Transverse colon (tissue), 4 donors: ENCODE measurements at regions not wholly inside any gene's neighbourhood (a gene's known extent, or its start where the extent isn't known, plus 50 kb on each side); places are given as distances from the start of the nearest gene placed in this dataset.

Source experiments
- DNase-seq: peaks from one replicate; pipeline ENCODE4 v3.0.0-alpha.2; 2019
- H3K27ac ChIP-seq, 4 donors: fragments of 200-600 bp; sonication (generic); 2 replicates each; pipeline ENCODE4 v1.5.1; 2016 to 2018; ENCODE audit warnings: inconsistent platforms in 4 of 4
- H3K27me3 ChIP-seq: fragments of 200-600 bp; sonication (generic); 2 replicates; pipeline ENCODE4 v1.5.1; 2017; ENCODE audit warnings: inconsistent platforms
- H3K36me3 ChIP-seq, 4 donors: fragments of 200-600 bp; sonication (generic); 2 replicates each; pipeline ENCODE4 v1.5.1; 2017 to 2019; ENCODE audit warnings: inconsistent platforms in 4 of 4
- H3K4me1 ChIP-seq, 4 donors: fragments of 200-600 bp; sonication (generic); 2 replicates each; pipeline ENCODE4 v1.5.1; 2017 to 2020; ENCODE audit warnings: inconsistent platforms in 4 of 4
- H3K4me3 ChIP-seq, 4 donors: fragments of 200-600 bp; sonication (generic); 1 replicate in 1 of 4; 2 replicates in 3 of 4; pipeline versions ENCODE4 v1.5.1 to v1.6.1; 2017 to 2019; ENCODE audit warnings: inconsistent platforms in 4 of 4
- H3K9me3 ChIP-seq, 2 donors: fragments of 200-600 bp; sonication (generic); 2 replicates each; pipeline ENCODE4 v1.5.1; 2017 to 2019; ENCODE audit warnings: inconsistent platforms in 2 of 2
- EP300 ChIP-seq: sonication (generic); formaldehyde crosslinking; IDR thresholded peaks from one replicate; pipeline ENCODE4 v1.6.1; 2017; ENCODE audit warnings: antibody characterized with exemption, low read depth
- POLR2A ChIP-seq: fragments of 450-650 bp; IDR thresholded peaks from one replicate; pipeline ENCODE4 v1.6.1; 2016; ENCODE audit warnings: antibody characterized with exemption, mild to moderate bottlenecking, moderate library complexity
- POLR2AphosphoS5 ChIP-seq, 3 donors: sonication (generic); formaldehyde crosslinking; IDR thresholded peaks; one replicate each; pipeline ENCODE4 v1.6.1; 2016; ENCODE audit warnings: antibody characterized with exemption in 3 of 3
- WGBS, 2 donors: methylation state at CpG; one replicate each; pipeline ENCODE4 v1.1.5; 2018; ENCODE audit warnings: low coverage in 1 of 2; 5-methylcytosine and 5-hydroxymethylcytosine counted together
- in situ Hi-C, 4 donors: fragments of 200-750 bp; cut with MboI; loops; one replicate each; pipeline versions ENCODE4 v1.15.0 to v1.15.1; 2017; ENCODE audit warnings: low sequenced_read_pairs in 3 of 4, low pct_ligation_motif_present in 1 of 4, low pct_unique_long_range_greater_than_20kb in 1 of 4
- intact Hi-C: fragments of 100-400 bp; cut with DNase I; formaldehyde crosslinking; loops from one replicate; pipeline ENCODE4 v1.15.1; 2023; ENCODE audit warnings: low total_unique reads
- TF ChIP-seq, protein P1 (sequence below), 5 experiments: fragments of 200-600 bp in 3 of 5; fragments of 450-650 bp in 2 of 5; sonication (generic) in 3 of 5; IDR thresholded peaks; 1 replicate in 2 of 5; 2 replicates in 3 of 5; pipeline ENCODE4 v1.5.1; 2016 to 2017; ENCODE audit warnings: antibody characterized with exemption in 5 of 5, inconsistent platforms in 3 of 5, mild to moderate bottlenecking in 2 of 5, moderate library complexity in 1 of 5

DNA sequence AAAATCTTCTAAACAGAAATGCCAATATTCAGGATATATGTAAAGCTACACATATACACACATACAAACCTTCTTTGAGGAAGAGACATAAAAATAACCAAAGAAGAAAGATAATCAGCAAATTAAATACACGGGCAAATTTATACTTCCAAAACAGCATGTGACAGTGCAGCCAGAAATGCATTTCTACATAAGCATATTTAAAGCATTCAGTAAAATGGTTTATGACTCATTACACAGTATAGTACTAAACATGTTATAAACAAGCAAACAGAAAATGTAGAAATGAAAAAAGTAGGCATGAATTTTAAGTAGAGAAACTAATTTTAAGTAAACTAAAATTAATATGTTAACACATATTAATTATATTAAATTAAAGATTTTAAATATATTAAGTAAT is 1717.2 kb downstream of the OTOL1 start:
- no peak overlapping the region for H3K4me3 ChIP-seq
- H3K27me3 ChIP-seq, result no peaks in the 10 kb centered on the region
- WGBS, 2 donors, result 84 to 89% methylated on average over 1 of the region's 1 CpG
- intact Hi-C loops (no loop called here), in situ Hi-C loops (no loop called here)
- DNase-seq, result no peak
- no peaks in the 10 kb centered on the region for H3K9me3 ChIP-seq
- TF ChIP-seq EP300 (no peak), POLR2A (no peak), POLR2AphosphoS5 (IDR thresholded peaks at IDR 0.05) (no peak)
- TF ChIP-seq, protein P1, sequence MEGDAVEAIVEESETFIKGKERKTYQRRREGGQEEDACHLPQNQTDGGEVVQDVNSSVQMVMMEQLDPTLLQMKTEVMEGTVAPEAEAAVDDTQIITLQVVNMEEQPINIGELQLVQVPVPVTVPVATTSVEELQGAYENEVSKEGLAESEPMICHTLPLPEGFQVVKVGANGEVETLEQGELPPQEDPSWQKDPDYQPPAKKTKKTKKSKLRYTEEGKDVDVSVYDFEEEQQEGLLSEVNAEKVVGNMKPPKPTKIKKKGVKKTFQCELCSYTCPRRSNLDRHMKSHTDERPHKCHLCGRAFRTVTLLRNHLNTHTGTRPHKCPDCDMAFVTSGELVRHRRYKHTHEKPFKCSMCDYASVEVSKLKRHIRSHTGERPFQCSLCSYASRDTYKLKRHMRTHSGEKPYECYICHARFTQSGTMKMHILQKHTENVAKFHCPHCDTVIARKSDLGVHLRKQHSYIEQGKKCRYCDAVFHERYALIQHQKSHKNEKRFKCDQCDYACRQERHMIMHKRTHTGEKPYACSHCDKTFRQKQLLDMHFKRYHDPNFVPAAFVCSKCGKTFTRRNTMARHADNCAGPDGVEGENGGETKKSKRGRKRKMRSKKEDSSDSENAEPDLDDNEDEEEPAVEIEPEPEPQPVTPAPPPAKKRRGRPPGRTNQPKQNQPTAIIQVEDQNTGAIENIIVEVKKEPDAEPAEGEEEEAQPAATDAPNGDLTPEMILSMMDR (IDR thresholded peaks at IDR 0.05), result no peak
- no peaks in the 10 kb centered on the region for H3K36me3 ChIP-seq
- no peaks in the 10 kb centered on the region for H3K4me1 ChIP-seq
- no peak overlapping the region for H3K27ac ChIP-seq

DNA sequence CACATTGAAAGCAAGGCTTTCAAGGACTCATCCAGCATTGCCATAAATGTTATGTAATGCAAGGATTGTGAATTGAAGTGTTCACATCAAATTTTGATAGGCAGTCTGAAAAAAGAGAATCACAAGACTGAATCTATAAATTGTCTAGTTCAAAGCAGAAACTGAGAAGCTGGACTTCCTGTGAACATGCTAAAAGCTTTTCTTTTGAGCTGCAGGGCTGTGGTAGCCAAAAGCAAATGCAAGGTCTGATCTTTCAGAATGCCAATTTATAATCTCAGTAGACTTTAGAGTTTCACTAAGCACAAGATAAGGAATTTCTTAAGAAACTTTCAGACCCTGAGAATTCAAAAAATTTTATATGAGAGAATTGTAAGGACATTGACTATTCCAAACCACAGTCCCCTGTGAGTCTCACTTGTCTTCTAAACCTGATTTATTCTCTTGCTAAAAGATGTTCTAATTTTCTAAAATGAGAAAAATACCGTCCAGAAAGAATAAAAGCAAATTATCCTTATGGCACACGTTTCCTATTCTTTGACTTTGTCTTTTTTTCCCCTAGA is 1700.3 kb downstream of the OTOL1 start:
- TF ChIP-seq EP300, result no peak
- no peak for TF ChIP-seq POLR2AphosphoS5 (IDR thresholded peaks at IDR 0.05)
- TF ChIP-seq, protein P1 (IDR thresholded peaks at IDR 0.05), result no peak
- no peak for TF ChIP-seq POLR2A
- no peak for DNase-seq
- WGBS, 2 donors, result 32 to 50% methylated on average over 2 of the region's 2 CpGs
- no peaks in the 10 kb centered on the region for H3K4me1 ChIP-seq
- H3K27ac ChIP-seq, result no peak overlapping the region
- no peaks in the 10 kb centered on the region for H3K36me3 ChIP-seq
- H3K27me3 ChIP-seq, result no peaks in the 10 kb centered on the region
- no peaks in the 10 kb centered on the region for H3K9me3 ChIP-seq
- H3K4me3 ChIP-seq, result no peak overlapping the region
- in situ Hi-C loops, result no loop called here
- intact Hi-C loops, result no loop called here

DNA sequence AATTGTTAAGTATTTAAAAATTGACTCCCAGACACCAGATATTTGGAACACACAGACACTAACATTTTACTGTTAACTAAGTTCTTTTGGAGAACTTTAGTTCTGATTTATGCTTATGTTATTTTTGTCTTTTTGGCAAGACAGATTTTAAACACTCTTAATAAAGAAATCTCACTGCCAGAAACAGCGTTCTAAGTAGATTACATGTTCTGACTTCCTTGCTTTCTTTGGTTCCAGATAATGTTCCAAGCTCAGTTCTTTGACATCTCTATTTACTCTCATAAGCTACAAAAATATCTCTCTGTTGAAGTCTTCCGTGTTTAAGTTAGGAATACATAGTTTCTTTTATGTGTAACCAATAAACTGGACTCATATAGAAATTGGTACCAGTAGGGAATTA is 1699.6 kb downstream of the OTOL1 start:
- Histone ChIP-seq H3K36me3 (no peaks in the 10 kb centered on the region), H3K9me3 (no peaks in the 10 kb centered on the region), H3K27ac (no peak overlapping the region), H3K27me3 (no peaks in the 10 kb centered on the region), H3K4me1 (no peaks in the 10 kb centered on the region), H3K4me3 (no peak overlapping the region)
- intact Hi-C loops (no loop called here), in situ Hi-C loops (no loop called here)
- TF ChIP-seq POLR2A (no peak), EP300 (no peak), POLR2AphosphoS5 (IDR thresholded peaks at IDR 0.05) (no peak)
- TF ChIP-seq, protein P1 (IDR thresholded peaks at IDR 0.05), result no peak
- 19 to 48% methylated on average over 2 of the region's 2 CpGs for WGBS, 2 donors
- no peak for DNase-seq

DNA sequence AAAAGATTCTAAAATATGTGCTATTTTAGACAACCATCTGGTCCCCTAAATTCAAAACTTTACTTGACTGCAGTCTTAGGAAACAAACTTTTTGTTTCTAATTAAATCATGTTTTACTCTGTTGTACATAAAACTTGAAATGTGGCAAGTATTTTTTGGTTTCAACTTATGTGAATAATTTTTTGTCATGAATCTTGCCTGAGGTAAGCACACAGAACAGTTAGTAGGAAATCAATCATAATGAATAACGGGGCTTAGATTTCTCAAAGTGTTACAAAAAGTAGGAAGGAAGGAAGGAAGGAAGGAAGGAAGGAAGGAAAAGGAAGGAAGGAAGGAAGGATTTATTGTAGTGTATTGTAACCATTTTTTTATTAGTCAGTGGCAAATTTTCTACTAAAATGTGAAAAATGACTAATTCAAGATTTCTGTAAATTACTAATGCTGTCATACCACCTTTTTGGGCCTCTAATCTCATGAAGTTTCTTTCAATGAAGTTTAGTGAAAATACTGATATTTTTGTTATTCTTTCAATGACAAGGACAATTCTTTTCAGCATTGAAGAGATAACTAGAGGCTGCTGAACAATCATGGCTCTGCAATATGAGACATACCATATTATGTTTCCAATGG is 1689.2 kb downstream of the OTOL1 start:
- H3K9me3 ChIP-seq, result no peaks in the 10 kb centered on the region
- no peaks in the 10 kb centered on the region for H3K27me3 ChIP-seq
- no peak for DNase-seq
- H3K36me3 ChIP-seq, result no peaks in the 10 kb centered on the region
- intact Hi-C loops (no loop called here), in situ Hi-C loops (no loop called here)
- 75 to 84% methylated on average over 1 of the region's 1 CpG for WGBS, 2 donors
- no peak overlapping the region for H3K27ac ChIP-seq
- no peak for TF ChIP-seq POLR2AphosphoS5 (IDR thresholded peaks at IDR 0.05)
- TF ChIP-seq EP300, result no peak
- TF ChIP-seq POLR2A, result no peak
- TF ChIP-seq, protein P1 (IDR thresholded peaks at IDR 0.05), result no peak
- no peak overlapping the region for H3K4me3 ChIP-seq
- no peaks in the 10 kb centered on the region for H3K4me1 ChIP-seq
